Vagina (tissue), 2 donors: ENCODE measurements at regions not wholly inside any gene's neighbourhood (a gene's known extent, or its start where the extent isn't known, plus 50 kb on each side); places are given as distances from the start of the nearest gene placed in this dataset.
"Not testable (repeated sequence)": the region's sequence is repeated elsewhere in the genome, so short reads cannot be mapped to it uniquely, and the experiment has no call there.

Experiments used
- DNase-seq, 2 donors: peaks; one replicate each; pipeline ENCODE4 v3.0.0-alpha.2; 2017; ENCODE audit errors: extremely low spot score in 2 of 2
- H3K27ac ChIP-seq: fragments of 200-600 bp; sonication (generic); one replicate; pipeline ENCODE4 v1.5.1; 2019
- H3K27me3 ChIP-seq: fragments of 200-600 bp; sonication (generic); one replicate; pipeline ENCODE4 v1.5.1; 2019
- H3K36me3 ChIP-seq, 2 donors: fragments of 200-600 bp; sonication (generic); one replicate each; pipeline ENCODE4 v1.5.1; 2017 to 2019
- H3K4me1 ChIP-seq: fragments of 200-600 bp; sonication (generic); one replicate; pipeline ENCODE4 v1.5.1; 2019
- H3K4me3 ChIP-seq, 2 donors: fragments of 200-600 bp; sonication (generic); 1 replicate in 1 of 2; 2 replicates in 1 of 2; pipeline ENCODE4 v1.5.1; 2016 to 2019
- H3K9me3 ChIP-seq: fragments of 200-600 bp; sonication (generic); one replicate; pipeline ENCODE4 v1.5.1; 2019
- POLR2A ChIP-seq, 2 donors: fragments of 450-650 bp; IDR thresholded peaks; one replicate each; pipeline ENCODE4 v1.6.1; 2017; ENCODE audit warnings: antibody characterized with exemption in 2 of 2, mild to moderate bottlenecking in 2 of 2, moderate library complexity in 2 of 2
- POLR2AphosphoS5 ChIP-seq, 2 donors: sonication (generic); formaldehyde crosslinking; IDR thresholded peaks; one replicate each; pipeline ENCODE4 v1.9.0; 2017; ENCODE audit warnings: antibody characterized with exemption in 2 of 2, mild to moderate bottlenecking in 2 of 2, low read depth in 1 of 2; ENCODE audit not compliant: insufficient read depth in 1 of 2
- intact Hi-C: fragments of 100-400 bp; cut with DNase I; formaldehyde crosslinking; loops from one replicate; pipeline ENCODE4 v1.15.1; 2023
- TF ChIP-seq, protein P1 (sequence below), 3 experiments: fragments of 450-650 bp in 2 of 3; fragments of 200-600 bp in 1 of 3; sonication (generic) in 1 of 3; IDR thresholded peaks; one replicate each; pipeline ENCODE4 v1.5.1; 2017 to 2019; ENCODE audit warnings: antibody characterized with exemption in 3 of 3, mild to moderate bottlenecking in 2 of 3, moderate library complexity in 2 of 3

DNA sequence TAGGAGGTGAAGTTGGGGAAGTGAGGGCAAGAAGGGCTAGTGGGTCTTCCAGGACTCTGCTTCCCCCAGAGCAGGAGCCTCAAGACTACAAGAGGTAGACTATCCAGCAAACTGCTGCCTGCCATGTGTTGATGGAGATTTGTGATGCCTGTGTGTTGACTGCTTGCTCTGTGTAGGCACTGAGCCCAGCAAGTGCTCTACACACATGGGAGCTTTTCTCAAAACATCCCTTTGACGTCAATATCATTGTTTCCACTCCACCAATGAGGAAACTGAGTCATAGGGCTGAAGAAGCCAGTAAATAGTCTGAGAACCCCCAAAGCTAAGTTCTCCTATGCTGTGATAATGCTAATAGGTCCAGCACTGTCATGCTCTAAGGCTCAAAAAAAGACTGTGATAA is 207.2 kb upstream of the NFIA start:
- no peak for TF ChIP-seq POLR2A (IDR thresholded peaks at IDR 0.05)
- no peak for TF ChIP-seq POLR2AphosphoS5 (IDR thresholded peaks at IDR 0.05; ENCODE audit: insufficient read depth in 1 of 2, low read depth in 1 of 2)
- TF ChIP-seq, protein P1, sequence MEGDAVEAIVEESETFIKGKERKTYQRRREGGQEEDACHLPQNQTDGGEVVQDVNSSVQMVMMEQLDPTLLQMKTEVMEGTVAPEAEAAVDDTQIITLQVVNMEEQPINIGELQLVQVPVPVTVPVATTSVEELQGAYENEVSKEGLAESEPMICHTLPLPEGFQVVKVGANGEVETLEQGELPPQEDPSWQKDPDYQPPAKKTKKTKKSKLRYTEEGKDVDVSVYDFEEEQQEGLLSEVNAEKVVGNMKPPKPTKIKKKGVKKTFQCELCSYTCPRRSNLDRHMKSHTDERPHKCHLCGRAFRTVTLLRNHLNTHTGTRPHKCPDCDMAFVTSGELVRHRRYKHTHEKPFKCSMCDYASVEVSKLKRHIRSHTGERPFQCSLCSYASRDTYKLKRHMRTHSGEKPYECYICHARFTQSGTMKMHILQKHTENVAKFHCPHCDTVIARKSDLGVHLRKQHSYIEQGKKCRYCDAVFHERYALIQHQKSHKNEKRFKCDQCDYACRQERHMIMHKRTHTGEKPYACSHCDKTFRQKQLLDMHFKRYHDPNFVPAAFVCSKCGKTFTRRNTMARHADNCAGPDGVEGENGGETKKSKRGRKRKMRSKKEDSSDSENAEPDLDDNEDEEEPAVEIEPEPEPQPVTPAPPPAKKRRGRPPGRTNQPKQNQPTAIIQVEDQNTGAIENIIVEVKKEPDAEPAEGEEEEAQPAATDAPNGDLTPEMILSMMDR (IDR thresholded peaks at IDR 0.05): no peak
- Histone ChIP-seq H3K4me1 (no peaks in the 10 kb centered on the region), H3K36me3 (no peaks in the 10 kb centered on the region), H3K27ac (no peak overlapping the region), H3K4me3 (no peak overlapping the region), H3K9me3 (no peaks in the 10 kb centered on the region), H3K27me3 (no peaks in the 10 kb centered on the region)
- intact Hi-C loops: no loop called here
- DNase-seq: no peak

DNA sequence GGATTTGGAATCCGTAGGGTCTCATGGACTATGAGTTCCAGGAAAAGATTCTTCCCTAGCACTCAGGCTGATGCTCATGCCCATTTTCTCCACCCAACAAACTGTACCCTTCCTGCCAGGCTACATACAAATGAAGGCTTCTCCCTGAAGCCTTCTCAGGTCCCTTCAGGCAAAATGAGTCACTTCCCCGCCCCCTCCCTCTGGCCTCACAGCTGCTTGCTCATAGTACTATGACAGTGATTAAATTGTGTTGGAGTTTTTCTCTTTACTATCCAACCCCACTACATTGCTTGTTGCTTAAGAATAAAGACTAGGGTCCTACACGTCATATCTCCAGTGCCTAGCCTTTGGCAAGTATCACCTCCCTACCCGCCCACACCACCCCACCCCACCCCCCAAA is 207.6 kb upstream of the NFIA start:
- Histone ChIP-seq H3K9me3 (no peaks in the 10 kb centered on the region), H3K27ac (no peak overlapping the region), H3K36me3 (no peaks in the 10 kb centered on the region), H3K27me3 (no peaks in the 10 kb centered on the region), H3K4me1 (no peaks in the 10 kb centered on the region), H3K4me3 (no peak overlapping the region)
- no peak for DNase-seq
- TF ChIP-seq, protein P1 (IDR thresholded peaks at IDR 0.05): no peak
- no peak for TF ChIP-seq POLR2AphosphoS5 (IDR thresholded peaks at IDR 0.05; ENCODE audit: insufficient read depth in 1 of 2, low read depth in 1 of 2)
- TF ChIP-seq POLR2A (IDR thresholded peaks at IDR 0.05): no peak
- intact Hi-C loops: no loop called here

DNA sequence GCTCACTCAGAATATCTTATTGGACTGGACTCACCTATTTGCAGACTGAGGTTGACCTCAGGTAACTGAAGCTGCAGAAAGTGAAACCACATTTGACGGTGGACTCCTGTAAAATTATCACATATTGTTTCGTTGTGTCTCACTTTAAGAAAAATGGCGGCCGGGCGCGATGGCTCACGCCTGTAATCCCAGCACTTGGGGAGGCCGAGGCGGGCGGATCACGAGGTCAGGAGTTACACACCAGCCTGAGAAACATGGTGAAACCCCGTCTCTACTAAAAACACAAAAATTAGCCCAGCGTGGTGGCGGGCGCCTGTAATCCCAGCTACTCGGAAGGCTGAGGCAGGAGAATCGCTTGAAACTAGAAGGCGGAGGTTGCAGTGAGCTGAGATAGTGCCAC is 209.0 kb upstream of the NFIA start:
- DNase-seq, H3K4me1 ChIP-seq, H3K4me3 ChIP-seq, H3K27ac ChIP-seq, H3K36me3 ChIP-seq, intact Hi-C loops, H3K27me3 ChIP-seq, H3K9me3 ChIP-seq: not testable (repeated sequence)

DNA sequence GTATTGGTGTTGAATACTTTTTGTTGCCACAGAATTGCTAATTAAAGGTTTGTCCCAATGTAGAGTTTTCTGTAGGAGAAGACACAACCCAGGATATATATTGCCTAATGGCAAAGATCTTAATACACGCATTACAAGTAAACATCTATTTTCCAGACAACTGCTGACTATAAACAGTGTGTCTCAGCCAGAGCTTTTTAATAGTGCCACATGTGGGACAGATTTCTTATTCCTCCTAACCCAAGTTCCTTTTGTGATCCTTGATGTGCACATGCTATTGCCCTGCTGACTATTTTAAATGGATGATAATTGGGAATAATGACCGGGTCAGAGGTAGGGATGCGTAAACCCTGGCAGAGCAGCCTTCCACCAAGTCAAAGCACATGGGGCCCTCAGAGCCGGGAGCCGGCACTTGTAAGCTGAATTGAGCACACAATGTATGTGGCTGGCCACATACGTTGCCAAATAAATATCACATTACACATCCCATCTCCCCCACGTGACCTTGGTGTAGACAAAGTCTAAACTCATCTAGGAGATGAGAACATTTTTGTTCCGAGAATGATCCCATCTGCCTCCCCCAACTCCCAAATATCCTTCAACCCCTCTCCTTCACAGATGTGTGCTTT is 209.8 kb upstream of the NFIA start:
- TF ChIP-seq POLR2AphosphoS5 (IDR thresholded peaks at IDR 0.05; ENCODE audit: insufficient read depth in 1 of 2, low read depth in 1 of 2): no peak
- no peak for TF ChIP-seq POLR2A (IDR thresholded peaks at IDR 0.05)
- TF ChIP-seq, protein P1 (IDR thresholded peaks at IDR 0.05): no peak
- no peaks in the 10 kb centered on the region for H3K4me1 ChIP-seq
- H3K4me3 ChIP-seq: no peak overlapping the region
- intact Hi-C loops: no loop called here
- H3K36me3 ChIP-seq: no peaks in the 10 kb centered on the region
- no peaks in the 10 kb centered on the region for H3K9me3 ChIP-seq
- no peak for DNase-seq
- H3K27me3 ChIP-seq: no peaks in the 10 kb centered on the region
- H3K27ac ChIP-seq: no peak overlapping the region

DNA sequence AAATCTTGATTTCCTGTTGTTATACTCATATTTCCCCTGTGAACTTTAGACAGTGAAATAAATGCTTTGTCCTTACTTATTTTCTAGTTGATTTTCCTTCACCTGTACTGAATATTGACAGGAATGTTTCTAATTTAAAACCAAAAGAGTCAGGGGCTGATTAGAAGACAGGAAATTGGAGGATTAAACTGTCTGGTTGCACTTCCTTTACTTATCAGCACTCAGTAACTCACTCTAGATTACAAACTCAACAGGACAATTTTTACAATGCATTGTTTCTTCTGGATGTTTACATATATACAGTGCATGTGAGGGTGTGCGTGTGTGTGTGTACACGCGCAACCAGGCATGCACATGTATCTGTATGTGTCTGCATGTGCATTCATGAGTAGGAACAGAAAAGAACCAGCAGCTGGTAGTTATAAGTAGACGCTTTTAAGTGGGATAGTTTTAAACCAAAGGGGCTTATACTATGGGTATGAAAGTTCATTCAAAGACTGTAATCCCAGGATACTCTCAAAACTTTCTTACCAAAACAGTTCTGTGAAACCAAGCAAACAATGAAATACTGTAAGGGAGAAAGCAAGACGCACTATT is 212.0 kb upstream of the NFIA start:
- no peak for DNase-seq
- H3K4me1 ChIP-seq: no peaks in the 10 kb centered on the region
- no peak overlapping the region for H3K4me3 ChIP-seq
- TF ChIP-seq, protein P1 (IDR thresholded peaks at IDR 0.05): no peak
- TF ChIP-seq POLR2A (IDR thresholded peaks at IDR 0.05) (no peak), POLR2AphosphoS5 (IDR thresholded peaks at IDR 0.05; ENCODE audit: insufficient read depth in 1 of 2, low read depth in 1 of 2) (no peak)
- H3K9me3 ChIP-seq: no peaks in the 10 kb centered on the region
- no peaks in the 10 kb centered on the region for H3K27me3 ChIP-seq
- intact Hi-C loops: no loop called here
- H3K27ac ChIP-seq: no peak overlapping the region
- H3K36me3 ChIP-seq: no peaks in the 10 kb centered on the region
